OCI-LY7 (cell line): ENCODE measurements at regions not wholly inside any gene's neighbourhood (a gene's known extent, or its start where the extent isn't known, plus 50 kb on each side); places are given as distances from the start of the nearest gene placed in this dataset.

Experiments
- EZH2phosphoT487 ChIP-seq: fragments of 200-600 bp; sonication (generic); IDR thresholded peaks from 2 replicates; pipeline ENCODE4 v1.6.1; 2018; ENCODE audit warnings: low read depth, borderline replicate concordance, mild to moderate bottlenecking, mixed run types, antibody characterized with exemption, low read length, moderate library complexity, mixed read lengths
- TF ChIP-seq, protein P1 (sequence below): fragments of 200-600 bp; sonication (generic); conservative IDR thresholded peaks from 2 replicates; pipeline ENCODE4 v1.5.1; 2014; ENCODE audit warnings: mild to moderate bottlenecking, antibody characterized with exemption, low read length, moderate library complexity, mixed read lengths

DNA sequence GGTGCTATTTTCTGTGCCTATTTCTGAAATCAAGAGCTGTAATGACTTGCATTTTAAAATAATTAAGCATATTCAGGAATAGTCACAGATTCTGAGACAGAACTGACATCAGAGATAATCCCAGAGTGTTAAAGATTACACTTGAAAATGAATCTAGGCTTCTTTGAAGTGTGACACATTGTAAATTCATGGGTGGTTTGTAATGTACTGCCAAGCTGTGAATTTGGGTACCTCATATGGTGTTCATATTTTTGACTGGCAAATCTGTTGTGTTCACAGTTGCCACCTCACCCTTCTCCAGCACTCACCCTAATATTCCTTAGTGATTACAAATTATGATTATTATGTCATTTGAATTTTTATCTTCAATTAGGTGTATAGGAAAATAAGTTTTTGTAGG, 78.5 kb upstream of the CSRP2 start:
- TF ChIP-seq, protein P1, sequence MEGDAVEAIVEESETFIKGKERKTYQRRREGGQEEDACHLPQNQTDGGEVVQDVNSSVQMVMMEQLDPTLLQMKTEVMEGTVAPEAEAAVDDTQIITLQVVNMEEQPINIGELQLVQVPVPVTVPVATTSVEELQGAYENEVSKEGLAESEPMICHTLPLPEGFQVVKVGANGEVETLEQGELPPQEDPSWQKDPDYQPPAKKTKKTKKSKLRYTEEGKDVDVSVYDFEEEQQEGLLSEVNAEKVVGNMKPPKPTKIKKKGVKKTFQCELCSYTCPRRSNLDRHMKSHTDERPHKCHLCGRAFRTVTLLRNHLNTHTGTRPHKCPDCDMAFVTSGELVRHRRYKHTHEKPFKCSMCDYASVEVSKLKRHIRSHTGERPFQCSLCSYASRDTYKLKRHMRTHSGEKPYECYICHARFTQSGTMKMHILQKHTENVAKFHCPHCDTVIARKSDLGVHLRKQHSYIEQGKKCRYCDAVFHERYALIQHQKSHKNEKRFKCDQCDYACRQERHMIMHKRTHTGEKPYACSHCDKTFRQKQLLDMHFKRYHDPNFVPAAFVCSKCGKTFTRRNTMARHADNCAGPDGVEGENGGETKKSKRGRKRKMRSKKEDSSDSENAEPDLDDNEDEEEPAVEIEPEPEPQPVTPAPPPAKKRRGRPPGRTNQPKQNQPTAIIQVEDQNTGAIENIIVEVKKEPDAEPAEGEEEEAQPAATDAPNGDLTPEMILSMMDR = no peak
- no peak for TF ChIP-seq EZH2phosphoT487
